ENCODE measurements at regions not wholly inside any gene's neighbourhood (a gene's known extent, or its start where the extent isn't known, plus 50 kb on each side); places are given as distances from the start of the nearest gene placed in this dataset.
"Not testable (repeated sequence)": the region's sequence is repeated elsewhere in the genome, so short reads cannot be mapped to it uniquely, and the experiment has no call there.

DNA sequence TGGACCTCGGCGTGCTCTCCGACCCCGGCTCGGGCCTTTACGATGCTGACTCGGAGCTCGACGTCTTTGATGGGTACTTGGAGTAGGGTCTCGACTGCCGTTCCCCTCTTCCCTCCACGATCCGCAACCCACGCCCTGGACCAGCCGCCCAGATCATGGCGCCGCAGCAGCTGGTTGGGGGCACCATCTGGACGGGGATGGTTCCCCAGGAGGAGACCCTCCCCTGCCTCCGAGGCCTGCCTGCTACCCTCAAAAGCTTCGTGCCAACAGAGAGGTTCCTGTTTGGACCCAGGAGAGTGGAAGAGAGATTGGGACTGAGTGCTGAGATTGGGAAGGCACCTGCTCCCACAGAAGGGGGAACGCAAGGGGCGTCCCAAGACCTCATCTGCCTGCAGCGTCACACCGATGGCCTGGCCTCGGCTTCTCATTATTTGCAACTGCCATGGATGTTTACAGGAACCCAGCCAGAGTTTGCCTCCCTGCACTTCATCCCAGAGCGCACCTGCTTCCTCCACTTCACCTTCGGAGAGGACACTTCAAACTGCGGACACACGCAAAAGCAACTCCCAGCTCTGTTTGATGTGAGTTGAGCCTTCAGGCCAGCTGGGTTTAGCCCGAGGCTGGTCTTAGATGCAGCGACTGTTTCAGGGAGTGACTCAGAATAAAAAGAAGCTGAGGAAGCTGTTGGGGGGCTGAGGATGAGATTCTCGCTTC is 58.9 kb downstream of the GOLGA6L7 start:
- intact Hi-C loops (cut with DNase I) = not testable (repeated sequence)
- peak in 8 of 10 donors; percentile 19 to 94 (median 56) for DNase-seq

DNA sequence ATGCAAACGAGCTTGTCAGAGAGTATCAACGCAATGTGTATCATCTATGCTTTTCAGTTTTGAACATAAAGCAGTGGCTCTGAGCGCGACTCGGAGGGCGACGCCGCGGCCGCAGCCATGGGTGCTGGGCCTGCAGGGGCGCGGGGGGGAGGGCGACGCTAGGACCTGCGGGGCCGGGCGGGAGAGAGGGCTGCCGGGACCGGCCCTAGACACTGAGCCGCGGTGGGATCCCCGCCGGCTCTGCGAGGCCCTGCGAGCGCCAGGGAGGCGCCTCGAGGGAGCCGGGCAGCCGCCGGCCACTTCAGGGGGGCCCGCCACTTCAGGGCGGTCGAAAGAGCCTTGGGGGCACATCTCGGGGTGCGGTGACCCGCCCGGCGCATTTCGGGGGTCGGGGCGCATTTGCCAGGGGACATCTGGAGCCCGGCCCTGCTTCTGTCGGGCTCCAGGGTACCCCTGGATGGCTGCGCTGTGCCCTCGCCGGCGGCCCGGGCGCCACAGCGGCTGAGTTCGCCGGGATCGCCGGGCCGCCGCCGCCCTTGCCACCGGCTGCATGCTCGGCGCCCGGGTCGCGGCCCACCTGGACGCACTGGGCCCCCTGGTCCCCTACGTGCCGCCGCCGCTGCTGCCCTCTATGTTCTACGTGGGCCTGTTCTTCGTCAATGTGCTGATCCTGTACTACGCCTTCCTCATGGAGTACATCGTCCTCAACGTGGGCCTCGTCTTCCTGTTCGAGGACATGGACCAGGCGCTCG is 59.6 kb downstream of the GOLGA6L7 start:
- intact Hi-C loops (cut with DNase I) = not testable (repeated sequence)
- DNase-seq = peak in 1 of 10 donors; percentile 67

DNA sequence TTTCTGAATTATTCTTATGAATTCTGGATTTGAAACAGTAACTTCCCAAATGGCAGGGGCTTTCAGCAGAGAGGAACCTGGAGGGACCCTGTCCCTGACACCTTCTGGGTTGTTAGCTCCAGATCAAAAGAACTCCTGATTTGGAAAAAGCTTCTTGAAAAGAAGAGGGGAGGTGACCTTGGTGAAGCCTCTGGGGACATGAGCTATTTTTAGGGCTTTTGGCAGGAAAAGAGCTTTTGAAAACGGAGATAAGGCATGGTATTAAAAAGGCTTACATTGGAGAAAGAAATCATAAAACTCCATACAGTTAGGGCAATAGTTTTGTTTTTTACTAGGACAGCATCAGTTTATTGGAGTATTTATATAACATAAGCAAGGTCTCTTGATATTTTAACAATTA is 60.3 kb downstream of the GOLGA6L7 start:
- intact Hi-C loops (cut with DNase I); DNase-seq: not testable (repeated sequence)

DNA sequence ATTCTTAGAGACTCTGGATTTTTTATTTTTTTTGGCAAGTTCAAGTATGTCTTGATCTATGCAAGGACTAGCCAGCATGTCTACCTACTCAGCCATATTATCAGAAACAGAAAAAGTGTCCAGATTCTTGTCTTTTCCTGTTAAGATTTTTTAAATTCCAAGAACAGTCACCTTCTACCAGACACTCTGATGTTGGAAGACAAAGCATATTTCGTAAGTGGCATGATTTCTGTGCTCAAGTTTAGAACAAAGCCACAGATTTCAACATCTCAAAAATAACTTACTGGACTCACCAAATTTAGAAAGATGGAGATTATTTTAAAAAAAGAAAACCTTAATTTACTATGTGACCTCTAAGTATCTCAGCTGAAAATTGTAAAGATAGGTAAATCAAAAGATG is 61.9 kb downstream of the GOLGA6L7 start:
- intact Hi-C loops (cut with DNase I) = no loop called here
- DNase-seq = no peak

DNA sequence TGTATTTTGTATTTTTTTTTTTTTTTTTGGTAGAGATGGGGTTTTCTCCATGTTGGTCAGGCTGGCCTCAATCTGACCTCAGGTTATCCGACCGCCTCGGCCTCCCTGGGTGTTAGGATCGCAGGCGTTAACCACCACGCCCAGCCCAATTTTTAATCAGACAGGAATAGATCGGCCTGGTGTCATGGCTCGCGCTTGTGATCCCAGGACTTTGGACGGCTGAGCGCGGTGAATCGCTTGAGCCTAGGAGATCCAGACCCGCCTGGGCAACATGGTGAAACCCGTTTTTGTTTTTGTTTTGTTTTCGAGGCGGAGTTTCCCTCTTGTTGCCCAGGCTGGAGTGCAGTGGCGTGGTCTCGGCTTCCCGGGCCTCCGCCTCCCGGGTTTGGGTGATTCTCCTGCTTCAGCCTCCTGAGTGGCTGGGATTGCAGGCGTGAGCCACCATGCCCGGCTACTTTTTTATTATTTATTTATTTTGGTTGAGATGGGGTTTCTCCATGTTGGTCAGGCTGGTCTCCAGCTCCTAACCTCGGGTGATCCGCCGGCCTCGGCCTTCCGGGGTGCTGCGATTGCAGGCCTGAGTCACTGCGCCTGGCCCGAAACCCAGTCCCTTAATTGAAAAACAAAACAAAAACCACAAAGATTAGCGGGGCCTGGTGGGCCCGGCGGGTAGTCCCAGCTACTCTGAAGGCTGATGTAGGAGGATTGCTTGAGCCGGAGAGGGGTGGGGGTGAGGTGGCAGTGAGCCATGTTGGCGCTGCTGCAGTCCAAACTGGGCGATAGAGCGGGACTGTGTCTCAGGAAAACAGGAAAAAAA is 63.9 kb downstream of the GOLGA6L7 start:
- DNase-seq = peak in 2 of 10 donors; percentile 61 to 64
- intact Hi-C loops (cut with DNase I) = not testable (repeated sequence)

DNA sequence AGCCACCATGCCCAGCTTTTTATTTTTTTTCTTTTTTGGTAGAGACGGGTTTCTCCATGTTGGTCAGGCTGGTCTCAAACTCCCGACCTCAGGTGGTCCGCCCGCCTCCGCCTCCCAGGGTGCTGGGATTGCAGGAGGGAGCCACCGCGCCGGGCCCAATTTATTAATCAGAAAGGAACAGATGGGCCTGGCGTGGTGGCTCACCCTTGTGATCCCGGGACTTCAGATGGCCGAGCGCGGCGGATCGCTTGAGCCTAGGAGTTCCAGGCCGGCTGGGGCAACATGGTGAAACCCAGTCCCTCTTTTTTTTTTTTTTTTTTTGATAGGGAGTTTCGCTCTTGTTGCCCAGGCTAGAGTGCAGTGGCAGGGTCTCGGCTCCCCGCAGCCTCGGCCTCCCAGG is 64.6 kb downstream of the GOLGA6L7 start:
- DNase-seq = peak in 3 of 10 donors; percentile 61 to 73 (median 68)
- intact Hi-C loops (cut with DNase I) = no loop called here

DNA sequence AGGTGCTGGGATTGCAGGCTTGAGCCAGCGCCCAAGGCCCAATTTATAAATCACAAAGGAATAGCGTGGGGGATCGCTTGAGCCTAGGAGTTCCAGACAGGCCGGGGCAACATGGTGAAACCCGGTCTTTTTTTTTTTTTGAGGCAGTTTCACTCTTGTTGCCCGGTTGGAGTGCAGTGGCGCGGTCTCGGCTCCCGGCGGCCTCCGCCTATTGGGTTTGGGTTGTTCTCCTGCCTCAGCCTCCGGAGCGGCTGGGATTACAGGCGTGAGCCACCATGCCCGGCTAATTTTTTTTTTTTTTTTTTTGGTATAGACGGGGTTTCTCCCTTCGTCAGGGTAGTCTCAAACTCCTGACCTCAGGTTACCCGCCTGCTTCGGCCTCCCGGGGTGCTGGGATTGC is 65.0 kb downstream of the GOLGA6L7 start:
- DNase-seq = peak in 2 of 10 donors; percentile 27 to 63
- intact Hi-C loops (cut with DNase I) = no loop called here

DNA sequence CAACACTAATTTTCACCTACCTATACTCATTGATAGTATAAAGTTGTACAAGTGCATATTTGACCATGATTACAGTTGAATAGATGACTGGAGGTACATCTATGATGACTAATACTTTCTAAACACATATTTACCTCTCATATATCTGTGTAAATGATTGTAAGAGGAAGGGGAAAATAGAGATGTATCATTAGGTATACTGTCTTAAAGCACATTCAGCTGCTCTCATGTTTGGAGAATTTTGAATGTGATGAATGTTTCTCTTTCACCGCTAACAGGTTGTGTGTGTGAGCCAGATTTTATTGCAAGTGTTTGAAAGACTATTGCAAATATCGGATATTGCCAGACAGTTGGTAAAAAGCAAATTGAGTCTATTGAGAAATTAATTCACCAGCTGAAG is 66.2 kb upstream of the GOLGA8M start:
- intact Hi-C loops (cut with DNase I); DNase-seq: not testable (repeated sequence)

DNA sequence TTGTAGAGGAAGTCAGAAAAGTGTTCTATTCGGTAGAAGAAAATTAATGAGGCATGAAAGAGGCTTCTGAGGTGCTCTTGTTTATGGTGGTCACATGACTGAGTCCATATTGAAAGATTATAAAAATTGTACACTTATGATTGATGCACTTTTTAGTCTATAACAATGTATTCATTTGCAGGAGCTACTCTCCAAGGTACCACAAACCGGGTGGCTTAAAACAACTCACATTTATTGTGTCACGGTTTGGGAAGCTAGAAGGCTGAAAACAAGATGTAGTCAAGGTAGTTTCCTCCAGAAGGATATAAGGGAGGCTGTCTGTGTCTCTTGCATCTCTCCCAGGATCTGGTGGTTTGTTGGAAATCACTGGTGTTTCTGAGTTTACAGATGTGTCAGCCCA is 60.6 kb upstream of the GOLGA8M start:
- DNase-seq; intact Hi-C loops (cut with DNase I): not testable (repeated sequence)
